GM12873 (cell line): ENCODE measurements at regions not wholly inside any gene's neighbourhood (a gene's known extent, or its start where the extent isn't known, plus 50 kb on each side); places are given as distances from the start of the nearest gene placed in this dataset.

Experiments
- TF ChIP-seq, protein P1 (sequence below): IDR thresholded peaks from 2 replicates; pipeline ENCODE4 v1.5.1; 2012; ENCODE audit warnings: low read depth, mild to moderate bottlenecking, moderate library complexity, low read length, control low read depth; ENCODE audit not compliant: insufficient read depth; ENCODE audit errors: missing control alignments

DNA sequence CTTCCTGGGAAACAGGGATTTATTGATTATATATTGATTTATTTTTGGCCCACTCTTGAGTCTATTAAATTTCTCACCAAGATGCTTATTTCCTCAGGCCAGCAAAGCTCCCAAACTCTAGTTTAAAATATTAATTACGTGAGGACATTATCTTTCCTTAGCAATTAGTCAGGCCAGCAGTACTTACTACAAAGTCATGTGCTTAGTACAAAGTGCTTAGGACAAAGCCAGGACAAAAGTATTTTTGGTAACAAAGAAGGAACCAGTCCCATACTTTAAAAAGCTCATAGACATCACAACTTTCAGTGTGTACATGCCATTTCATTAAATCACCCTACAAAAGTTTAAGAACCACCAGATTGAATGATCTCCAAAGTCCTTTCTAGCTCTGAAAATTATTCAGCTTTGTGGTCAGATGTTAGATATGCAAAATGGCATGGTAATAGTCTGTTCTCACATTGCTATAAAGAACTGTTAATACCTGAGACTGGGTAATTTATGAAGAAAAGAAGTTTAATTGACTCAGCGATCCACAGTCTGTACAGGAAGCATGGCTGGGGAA, 94.7 kb upstream of the PWP1 start:
- TF ChIP-seq, protein P1, sequence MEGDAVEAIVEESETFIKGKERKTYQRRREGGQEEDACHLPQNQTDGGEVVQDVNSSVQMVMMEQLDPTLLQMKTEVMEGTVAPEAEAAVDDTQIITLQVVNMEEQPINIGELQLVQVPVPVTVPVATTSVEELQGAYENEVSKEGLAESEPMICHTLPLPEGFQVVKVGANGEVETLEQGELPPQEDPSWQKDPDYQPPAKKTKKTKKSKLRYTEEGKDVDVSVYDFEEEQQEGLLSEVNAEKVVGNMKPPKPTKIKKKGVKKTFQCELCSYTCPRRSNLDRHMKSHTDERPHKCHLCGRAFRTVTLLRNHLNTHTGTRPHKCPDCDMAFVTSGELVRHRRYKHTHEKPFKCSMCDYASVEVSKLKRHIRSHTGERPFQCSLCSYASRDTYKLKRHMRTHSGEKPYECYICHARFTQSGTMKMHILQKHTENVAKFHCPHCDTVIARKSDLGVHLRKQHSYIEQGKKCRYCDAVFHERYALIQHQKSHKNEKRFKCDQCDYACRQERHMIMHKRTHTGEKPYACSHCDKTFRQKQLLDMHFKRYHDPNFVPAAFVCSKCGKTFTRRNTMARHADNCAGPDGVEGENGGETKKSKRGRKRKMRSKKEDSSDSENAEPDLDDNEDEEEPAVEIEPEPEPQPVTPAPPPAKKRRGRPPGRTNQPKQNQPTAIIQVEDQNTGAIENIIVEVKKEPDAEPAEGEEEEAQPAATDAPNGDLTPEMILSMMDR = no peak

DNA sequence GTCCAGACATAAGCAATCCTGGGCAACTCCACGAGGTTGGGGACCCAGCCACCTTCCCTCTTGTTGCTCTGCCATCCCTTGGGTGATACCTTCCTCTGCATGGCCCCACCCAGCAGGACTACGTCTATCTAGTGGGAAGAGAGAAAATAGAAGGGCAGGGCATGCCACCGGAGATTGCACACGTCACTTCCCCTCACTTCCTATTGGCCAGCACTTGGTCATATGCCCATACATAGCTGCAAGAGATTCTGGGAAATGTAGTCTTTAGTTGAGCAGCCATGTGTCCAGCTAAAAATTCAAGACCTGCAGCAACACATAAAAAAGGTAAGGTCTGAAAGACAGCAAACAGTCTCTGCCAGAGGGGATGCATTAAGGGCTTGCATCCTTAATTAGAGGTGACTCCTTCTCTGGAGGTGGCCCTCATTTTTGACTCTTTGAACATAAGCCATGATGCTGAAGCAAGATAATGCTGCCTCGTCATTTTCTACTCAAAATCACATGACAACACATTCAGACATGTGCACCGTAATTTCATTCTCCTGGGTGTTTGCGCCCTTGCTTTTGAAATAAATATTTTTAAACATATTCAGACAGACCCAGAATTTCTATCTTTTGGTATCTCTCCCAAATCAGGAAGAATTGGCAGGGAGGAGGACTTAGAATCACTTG, 91.8 kb upstream of the PWP1 start:
- TF ChIP-seq, protein P1 = no peak

GRCh38 chr12:107594995-107595394, 90.6 kb upstream of the PWP1 start:
- TF ChIP-seq, protein P1 = no peak

GRCh38 chr12:107597695-107598410, 87.7 kb upstream of the PWP1 start:
- TF ChIP-seq, protein P1 = no peak

DNA sequence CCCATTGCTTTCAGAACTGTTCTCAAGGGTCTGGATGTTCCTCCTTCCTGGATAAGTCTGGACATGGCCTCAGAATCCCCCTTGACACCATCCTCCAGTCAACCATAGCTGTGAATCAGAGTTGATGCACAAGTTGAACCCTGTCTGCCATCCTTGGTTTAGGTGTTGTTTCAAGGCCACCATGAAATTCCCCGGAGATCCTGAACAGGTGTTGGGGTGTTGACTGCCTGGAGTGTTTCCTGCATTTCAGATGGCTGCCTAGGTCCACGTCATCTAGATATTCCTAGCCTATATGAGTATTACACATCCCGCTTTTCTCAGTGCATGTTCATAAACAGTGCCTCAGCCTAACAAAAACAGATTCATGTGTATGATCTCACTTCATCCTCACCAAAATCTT, 86.7 kb upstream of the PWP1 start:
- TF ChIP-seq, protein P1 = no peak

DNA sequence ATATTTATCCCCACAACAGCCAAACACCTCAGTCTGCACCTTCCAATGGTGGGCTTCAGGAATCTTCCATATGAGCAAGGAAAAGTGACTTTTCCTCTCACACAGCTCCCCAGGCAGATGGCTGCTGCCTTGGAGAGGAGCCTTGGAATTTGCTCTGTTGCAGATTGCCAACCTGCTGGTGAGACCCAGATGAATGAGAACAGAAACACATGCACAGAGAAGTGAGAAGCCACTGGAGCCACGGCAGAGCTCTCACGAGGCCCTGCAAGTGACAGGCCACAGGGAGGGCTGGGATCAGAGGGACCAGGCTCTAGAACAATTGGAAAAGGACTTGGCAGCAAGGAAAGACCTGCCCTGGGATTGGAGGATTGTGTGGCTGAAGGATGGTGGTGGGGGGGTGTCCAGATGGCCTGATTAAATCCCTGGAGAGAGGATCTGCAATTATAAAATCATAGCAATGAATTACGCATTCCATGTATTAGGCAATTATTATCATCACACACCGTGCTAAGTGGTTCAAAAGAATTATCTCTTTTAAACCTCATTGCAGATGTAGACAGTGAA, 84.9 kb upstream of the PWP1 start:
- TF ChIP-seq, protein P1 = no peak

DNA sequence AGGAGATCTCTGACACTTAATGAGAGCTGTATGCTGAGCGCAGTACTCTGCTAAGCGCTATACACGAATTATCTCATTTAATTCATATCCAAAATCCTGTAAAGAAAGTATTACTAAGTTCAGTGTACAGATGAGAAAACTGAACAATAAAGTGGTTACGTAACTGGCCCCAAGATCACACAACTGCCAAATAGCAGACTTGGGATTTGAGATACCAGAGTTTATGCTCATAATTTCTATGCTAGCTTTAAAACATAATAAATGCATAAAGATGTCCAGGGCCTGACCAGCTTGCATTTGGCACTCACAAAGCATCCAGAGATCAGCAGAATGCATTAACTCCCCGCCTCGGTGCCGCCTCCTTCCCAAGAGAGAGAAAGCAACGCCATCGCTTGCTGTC, 83.2 kb upstream of the PWP1 start:
- TF ChIP-seq, protein P1 = no peak
